MV-4-11 (cell line): ENCODE measurements at regions not wholly inside any gene's neighbourhood (a gene's known extent, or its start where the extent isn't known, plus 50 kb on each side); places are given as distances from the start of the nearest gene placed in this dataset.
"Not testable (repeated sequence)": the region's sequence is repeated elsewhere in the genome, so short reads cannot be mapped to it uniquely, and the experiment has no call there.

Experiments used
- DNase-seq: peaks from one replicate; lab custom pipeline; 2025; lab: John Stamatoyannopoulos, UW

GRCh38 chr14:105918496-105919262, 392.3 kb downstream of the TMEM121 start:
- DNase-seq = no peak

- no peak for DNase-seq
Measured at GRCh38 chr14:105919458-105920150, 393.2 kb downstream of the TMEM121 start.

- not testable (repeated sequence) for DNase-seq
Measured at GRCh38 chr14:105920151-105920700, 393.8 kb downstream of the TMEM121 start.

DNA sequence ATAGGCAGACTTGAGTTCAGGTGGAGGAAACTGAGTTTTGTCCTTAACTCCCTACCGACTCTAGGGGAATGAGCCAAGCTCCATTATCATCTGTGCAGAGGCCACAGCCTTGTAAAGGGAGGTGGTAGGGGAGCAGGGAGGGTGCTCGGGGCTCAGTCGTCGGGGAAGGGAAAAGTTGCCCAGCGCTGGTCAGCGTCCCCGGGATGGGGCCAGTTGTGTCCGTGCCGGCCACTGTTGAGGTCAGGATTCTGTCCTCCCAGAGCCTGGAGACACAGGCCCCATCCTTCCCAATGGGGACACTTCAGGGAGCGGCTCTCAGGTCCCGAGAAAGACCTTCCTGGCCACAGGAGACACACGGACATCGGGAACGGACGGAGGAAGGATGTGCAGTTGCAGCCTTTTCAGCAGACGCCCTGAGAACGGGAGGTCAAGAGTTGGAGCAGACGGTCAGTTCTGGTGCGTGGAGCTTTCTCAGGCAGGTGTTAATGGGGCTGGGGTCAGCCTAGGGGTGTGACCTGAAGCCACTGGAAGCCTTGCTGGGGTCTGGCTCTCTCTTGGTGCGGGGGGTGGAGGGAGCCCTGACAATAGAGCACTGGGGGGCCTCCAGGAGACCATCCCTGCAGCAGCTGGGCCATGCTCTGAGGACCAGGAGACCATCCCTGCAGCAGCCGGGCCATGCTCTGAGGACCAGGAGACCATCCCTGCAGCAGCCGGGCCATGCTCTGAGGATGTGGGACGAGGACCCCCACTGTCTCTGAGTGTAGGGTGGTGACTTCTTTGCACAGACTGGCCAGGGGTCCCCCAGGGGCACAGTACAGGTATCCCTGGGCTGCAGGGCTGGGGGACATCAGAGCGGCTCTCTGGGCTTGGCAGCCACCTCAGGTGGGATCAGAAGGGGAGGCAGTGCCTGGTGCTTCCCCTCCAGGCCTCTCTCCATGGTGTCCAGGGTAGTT, 394.7 kb downstream of the TMEM121 start:
- not testable (repeated sequence) for DNase-seq

DNA sequence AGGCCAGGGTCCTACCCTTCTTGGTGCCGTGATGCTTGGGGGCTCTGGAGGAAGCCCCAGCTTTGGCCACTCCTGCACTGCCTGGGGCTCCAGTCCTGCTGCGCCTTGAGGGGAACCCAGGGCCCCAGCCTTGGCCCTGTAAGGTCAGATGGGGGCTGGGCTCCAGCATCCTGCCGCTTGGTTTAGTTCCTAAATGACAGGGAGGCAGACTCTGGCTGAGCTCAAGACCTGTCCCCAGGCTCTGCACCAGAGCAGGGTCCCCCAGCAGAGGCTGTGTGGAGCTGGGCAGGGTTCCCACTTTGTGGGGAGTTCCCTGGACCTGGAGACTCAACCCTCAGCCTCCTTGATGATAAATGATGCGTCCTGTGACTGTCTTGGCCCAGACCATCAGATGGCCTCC, 395.4 kb downstream of the TMEM121 start:
- DNase-seq = not testable (repeated sequence)

GRCh38 chr14:105923520-105924191, 397.3 kb downstream of the TMEM121 start:
- DNase-seq = not testable (repeated sequence)

GRCh38 chr14:105924951-105925591, 398.7 kb downstream of the TMEM121 start:
- no peak for DNase-seq

DNA sequence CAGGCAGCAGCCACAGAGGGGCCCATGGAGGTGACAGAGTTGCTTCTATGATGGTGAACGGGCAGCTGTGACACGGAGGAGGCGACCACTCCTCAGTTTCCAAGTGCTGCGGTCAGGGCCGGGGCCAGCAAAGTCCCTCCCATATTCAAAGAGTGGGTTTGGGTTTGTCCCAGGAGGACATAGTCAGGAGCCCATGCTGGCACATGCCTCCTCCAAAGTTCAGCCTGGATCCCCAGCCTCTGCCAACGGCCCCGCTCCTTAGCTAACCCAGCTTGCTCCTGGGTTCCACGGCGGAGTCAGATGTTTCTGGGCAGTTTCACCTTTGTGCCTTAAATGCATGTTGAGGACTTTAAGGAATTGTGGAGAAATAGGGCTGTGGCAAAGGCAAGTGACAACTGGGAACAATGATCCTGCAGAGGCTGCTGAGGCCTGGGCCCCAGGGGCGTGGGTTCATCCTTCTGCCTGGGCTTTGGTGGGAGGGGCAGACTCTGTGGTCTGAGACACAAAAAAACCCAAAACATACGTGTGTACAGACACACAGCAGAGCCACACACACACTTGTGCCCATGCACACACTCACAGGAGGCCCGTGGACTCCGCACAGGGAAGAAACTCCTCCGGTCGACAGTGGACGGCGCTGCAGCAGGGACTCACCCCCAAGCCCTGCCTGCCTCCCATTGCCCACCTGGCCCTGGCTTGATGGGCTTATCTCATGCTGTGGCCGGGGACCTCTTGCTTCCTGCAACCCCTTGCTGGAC, 399.4 kb downstream of the TMEM121 start:
- no peak for DNase-seq

DNA sequence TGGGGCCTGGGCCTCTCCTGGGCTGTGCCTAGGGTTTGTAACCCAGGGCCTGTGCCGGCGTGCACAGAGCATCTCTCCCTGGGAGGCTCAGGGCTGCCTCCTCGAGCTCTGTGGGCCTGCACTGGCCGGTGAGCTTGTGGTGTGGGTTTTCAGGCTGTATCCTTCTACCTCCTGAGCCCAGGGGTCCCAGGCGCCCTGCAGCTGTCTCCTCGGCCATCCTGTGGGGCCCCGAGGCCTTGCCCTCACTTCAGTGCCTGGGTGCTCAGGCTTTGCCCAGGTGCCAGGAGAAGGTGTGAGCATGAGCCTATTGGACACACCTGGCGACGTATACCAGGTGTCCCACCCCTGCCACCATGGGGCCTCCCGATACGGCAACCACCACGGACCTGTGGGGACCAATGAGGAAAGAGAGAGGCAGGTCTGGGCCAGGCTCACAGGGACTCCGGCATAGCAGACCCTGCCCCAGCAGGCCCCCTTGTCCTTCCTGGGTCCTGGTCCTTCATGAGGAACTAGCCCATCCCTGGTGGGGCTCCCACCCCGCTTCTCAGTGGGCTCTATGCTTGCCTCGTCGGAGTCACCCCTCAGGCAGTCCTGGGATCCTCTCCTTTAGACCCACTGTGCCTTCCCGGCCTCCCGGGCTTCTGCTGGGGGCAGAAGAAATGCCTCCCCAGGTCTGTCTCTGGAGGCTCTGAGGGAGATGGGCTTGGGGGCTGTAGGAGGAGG, 400.2 kb downstream of the TMEM121 start:
- DNase-seq = no peak

GRCh38 chr14:105927096-105928060, 401.0 kb downstream of the TMEM121 start:
- no peak for DNase-seq

DNA sequence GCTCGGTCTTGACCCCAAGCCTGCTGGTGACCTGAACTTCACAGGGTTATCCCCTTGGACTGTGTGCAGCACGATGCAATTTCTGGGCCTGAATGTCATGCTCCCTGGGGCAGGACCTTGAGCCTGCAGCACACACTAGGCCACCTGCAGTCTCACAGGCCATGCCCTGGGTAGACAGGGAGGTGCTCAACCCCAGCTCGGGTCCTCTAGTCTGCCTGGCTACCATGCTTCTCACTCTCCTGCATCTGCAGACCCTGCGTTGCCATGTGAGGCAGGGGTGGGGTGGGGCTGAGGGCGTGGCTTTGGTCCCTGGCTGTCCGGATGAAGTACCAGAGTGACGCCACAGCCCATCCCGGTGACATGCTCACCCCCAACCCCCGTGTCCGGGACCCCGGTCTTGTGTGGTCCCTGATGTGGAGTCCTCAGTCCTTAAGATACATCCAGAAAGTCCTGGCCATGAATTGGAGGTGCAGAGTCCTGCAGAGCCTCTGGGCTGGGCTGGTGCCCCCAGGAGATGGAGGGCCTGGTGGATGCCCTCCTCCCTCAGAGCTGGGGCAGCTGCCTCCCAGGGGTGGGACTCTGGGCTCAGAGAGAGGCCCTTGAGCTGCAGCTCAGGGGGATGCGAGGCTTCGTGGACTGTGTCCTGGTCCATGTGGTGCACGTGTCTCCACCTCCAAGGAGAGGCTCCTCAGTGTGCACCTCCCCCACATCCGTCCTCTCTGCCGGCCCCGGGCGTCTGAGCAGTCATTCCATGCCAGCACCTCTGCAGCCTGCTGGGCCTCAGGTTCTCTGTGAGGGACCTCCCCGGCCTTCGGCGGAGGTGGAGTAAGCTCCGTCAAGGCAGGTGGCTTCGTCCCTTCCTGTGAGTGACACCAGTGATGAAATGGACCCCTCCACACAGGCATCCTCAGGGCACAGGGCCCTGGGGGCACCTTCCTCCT, 402.1 kb downstream of the TMEM121 start:
- DNase-seq = not testable (repeated sequence)

GRCh38 chr14:105929327-105930081, 403.1 kb downstream of the TMEM121 start:
- no peak for DNase-seq

- no peak for DNase-seq
Measured at GRCh38 chr14:105930572-105930971, 404.2 kb downstream of the TMEM121 start.

DNA sequence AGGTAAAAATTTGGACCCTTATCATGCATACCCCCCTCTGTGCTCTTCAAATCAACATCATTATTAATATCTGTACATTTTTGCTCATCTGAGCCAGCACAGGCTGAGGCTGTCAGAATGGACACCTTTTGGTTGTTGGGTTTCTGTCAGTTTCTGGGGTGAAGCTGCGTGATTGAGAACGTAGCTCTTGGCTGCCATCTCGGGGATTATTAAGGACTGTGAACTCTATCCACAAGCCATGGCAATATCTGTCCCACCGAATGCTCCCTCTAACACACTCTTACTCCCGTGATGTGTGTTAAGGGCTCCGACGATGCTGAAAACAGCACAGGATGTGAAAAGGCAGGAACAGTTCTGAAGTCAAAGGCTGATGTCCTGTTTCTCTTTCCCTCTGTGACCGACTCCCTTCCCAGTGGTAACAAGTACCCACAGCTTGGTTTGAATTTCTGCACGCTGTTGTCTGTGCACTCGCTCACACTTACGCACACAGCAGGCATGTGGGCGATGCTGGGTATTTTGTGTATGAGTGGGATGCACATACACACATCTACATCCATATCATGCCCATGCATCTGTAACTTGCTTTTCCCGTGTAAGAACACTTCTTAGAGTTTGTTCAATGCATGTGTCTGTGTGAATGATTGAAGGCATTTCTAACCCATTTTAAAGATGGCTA, 405.6 kb downstream of the TMEM121 start:
- DNase-seq = no peak

DNA sequence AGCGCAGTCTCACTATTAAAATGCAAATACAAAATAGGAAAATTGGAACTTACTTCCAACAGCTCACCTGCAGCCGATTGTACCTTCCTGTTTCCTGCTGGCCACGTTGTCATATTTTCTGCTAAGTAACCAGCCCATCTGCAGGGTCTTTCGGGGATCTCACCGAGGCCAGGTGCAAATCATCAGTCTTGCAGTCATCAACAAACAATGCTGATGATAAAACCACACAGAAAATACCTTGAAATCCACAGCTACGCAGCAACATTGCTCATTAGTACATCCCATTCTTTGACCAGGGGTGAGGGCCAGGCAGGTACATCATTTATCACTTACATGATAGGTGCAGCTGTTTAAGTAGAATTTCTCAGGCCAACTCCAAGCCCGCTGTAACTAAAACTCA, 406.9 kb downstream of the TMEM121 start:
- DNase-seq = no peak

DNA sequence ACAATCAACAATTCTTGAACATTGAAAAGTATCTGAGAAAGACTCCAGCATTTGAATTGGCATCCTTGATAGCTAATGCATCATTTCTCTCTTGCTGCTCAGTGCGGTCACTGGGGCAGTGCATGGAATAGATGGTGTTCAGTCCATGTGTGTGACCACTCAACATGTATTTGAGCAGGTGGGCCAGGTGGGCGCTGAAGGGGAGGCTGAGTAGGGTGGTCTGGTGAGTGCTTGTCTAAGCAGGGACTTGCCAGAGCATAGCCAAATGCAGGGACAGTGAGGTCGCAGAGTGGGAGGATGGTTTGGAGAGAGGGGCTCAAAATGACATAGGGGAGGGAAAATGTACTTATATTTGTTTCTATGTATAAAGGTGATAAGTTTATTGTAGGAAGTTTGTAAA, 409.0 kb downstream of the TMEM121 start:
- no peak for DNase-seq
